T-helper 17 cell (primary cell): ENCODE measurements at regions not wholly inside any gene's neighbourhood (a gene's known extent, or its start where the extent isn't known, plus 50 kb on each side); places are given as distances from the start of the nearest gene placed in this dataset.
"Not testable (repeated sequence)": the region's sequence is repeated elsewhere in the genome, so short reads cannot be mapped to it uniquely, and the experiment has no call there.

Source experiments
- ATAC-seq: fragments of 150-1000 bp; cut with Tn5 transposase; 2 replicates; pipeline ENCODE4 v1.10.0; 2021; ENCODE audit warnings: mild to moderate bottlenecking, moderate library complexity
- DNase-seq, 3 donors: peaks; one replicate each; pipeline versions ENCODE4 v3.0.0 to v3.0.0-alpha.2; 2020 to 2021
- H3K9me3 ChIP-seq: one replicate; pipeline ENCODE4 v1.7.0; 2013; ENCODE audit warnings: low read length, mild to moderate bottlenecking; ENCODE audit not compliant: control insufficient read depth, poor library complexity, severe bottlenecking
- H3K27ac Mint-ChIP-seq: one replicate; pipeline ENCODE4 v1.8.0; 2022; ENCODE audit warnings: mild to moderate bottlenecking, moderate library complexity, mixed read lengths
- H3K27me3 Mint-ChIP-seq: one replicate; pipeline ENCODE4 v1.8.0; 2022; ENCODE audit warnings: mixed read lengths
- H3K36me3 Mint-ChIP-seq: one replicate; pipeline ENCODE4 v1.8.0; 2022; ENCODE audit warnings: low read depth, mixed read lengths
- H3K4me1 Mint-ChIP-seq: one replicate; pipeline ENCODE4 v1.8.0; 2022; ENCODE audit warnings: mild to moderate bottlenecking, mixed read lengths
- H3K4me3 Mint-ChIP-seq: one replicate; pipeline ENCODE4 v1.8.0; 2022; ENCODE audit warnings: mild to moderate bottlenecking, moderate library complexity, mixed read lengths

DNA sequence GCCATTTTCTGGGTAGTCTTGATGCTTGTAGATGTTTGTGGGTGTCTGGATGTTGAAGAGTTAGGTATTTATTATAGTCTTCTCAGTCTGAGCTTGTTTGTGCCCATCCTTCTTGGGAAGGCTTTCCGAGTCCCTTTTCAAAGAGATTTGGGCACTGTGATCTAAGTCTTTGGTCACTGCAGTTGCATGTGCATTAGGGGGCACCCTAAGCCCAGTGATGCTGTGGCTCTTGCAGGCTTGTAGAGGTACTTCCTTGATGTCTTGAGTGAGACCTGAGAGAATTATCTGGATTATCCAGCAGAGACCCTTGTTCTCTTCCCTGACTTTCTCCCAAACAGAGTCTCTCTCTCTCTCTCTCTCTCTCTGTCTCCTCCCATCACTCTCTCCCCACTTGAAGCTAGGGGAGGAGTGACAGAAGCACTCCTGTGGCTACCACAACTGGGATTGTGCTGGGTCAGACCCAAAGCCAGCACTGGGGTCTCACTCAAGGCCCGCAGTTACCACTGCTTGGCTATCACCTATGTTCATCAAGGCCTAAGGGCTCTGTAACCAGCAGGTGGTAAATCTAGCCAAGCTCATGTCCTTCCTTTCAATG is 68.5 kb downstream of the TMCO5A start:
- H3K9me3 ChIP-seq = no peaks in the 10 kb centered on the region
- DNase-seq = no peak
- no peak overlapping the region for H3K27ac Mint-ChIP-seq
- H3K36me3 Mint-ChIP-seq = peaks cover 2% of the 10 kb centered on the region
- no peak for ATAC-seq
- no peak overlapping the region for H3K4me3 Mint-ChIP-seq
- no peaks in the 10 kb centered on the region for H3K27me3 Mint-ChIP-seq
- no peaks in the 10 kb centered on the region for H3K4me1 Mint-ChIP-seq

DNA sequence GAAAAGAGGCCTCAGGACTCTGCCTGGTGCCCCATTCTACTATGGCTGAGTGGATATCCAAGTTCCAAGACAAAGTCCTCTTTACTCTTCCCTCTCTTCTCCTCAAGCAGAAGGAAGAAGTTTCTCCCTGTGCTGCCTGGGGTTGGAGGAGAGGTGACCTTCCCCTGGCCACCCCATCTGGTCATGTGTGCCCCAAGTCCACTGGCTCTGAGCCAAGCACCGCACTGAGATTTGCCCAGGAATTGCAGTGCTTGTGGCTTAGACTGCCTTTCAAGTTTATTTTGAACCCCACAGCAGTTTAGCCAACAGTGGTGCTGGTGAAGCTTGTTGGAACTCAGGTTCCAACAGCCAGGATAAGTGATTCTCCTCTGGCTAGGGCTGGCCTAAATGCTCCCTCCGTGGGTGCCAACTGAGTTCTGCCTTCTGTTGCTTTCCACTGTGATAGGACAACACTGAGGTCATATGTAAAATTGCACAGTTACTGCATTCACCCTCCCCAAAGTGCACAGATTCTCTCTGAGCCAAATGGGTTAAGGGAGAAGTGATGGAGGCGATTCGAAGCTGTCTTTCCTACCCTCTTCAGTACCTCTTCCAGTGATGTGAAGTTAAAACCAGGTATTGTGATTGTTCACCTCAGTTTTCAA is 69.9 kb downstream of the TMCO5A start:
- Mint-ChIP-seq H3K27ac (no peak overlapping the region), H3K36me3 (peaks cover 2% of the 10 kb centered on the region), H3K27me3 (peaks cover 8% of the 10 kb centered on the region), H3K4me1 (no peaks in the 10 kb centered on the region), H3K4me3 (no peak overlapping the region)
- ATAC-seq = no peak
- no peak for DNase-seq
- no peaks in the 10 kb centered on the region for H3K9me3 ChIP-seq

- ATAC-seq = no peak
- peaks cover 18% of the 10 kb centered on the region for H3K27me3 Mint-ChIP-seq
- DNase-seq = no peak
Measured at GRCh38 chr15:38005953-38006808, 71.7 kb downstream of the TMCO5A start.

DNA sequence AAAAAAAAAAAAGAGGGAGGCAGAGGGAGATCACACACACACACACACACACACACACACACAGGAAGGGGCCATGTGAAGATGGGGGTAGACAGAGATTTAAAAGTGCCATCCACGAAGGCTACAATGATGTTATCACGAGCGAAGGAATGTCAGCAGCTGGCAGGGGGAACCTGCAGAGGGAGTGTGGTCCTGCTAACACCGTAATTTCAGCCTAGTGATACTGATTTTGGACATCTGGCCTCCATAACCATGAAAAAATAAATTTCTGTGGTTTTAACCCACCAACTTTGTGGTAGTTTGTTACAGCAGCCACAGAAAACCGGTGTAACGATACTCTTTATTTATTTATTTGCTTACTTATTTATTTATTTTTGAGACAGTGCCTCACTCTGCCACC is 76.0 kb downstream of the TMCO5A start:
- Mint-ChIP-seq H3K27me3 (peaks cover 36% of the 10 kb centered on the region), H3K4me1 (no peaks in the 10 kb centered on the region), H3K36me3 (peaks cover 2% of the 10 kb centered on the region), H3K4me3 (no peak overlapping the region), H3K27ac (no peak overlapping the region)
- no peaks in the 10 kb centered on the region for H3K9me3 ChIP-seq
- DNase-seq = no peak
- ATAC-seq = no peak

More at GRCh38 chr15:38005953-38006808, 71.7 kb downstream of the TMCO5A start:
- Mint-ChIP-seq H3K4me1 (no peaks in the 10 kb centered on the region), H3K36me3 (peaks cover 2% of the 10 kb centered on the region), H3K27ac (no peak overlapping the region), H3K4me3 (no peak overlapping the region)
- H3K9me3 ChIP-seq = no peaks in the 10 kb centered on the region

GRCh38 chr15:38012894-38013293 is 78.5 kb downstream of the TMCO5A start:
- H3K9me3 ChIP-seq = no peaks in the 10 kb centered on the region
- H3K27me3 Mint-ChIP-seq = peaks cover 46% of the 10 kb centered on the region
- no peaks in the 10 kb centered on the region for H3K36me3 Mint-ChIP-seq
- ATAC-seq = no peak
- H3K4me3 Mint-ChIP-seq = no peak overlapping the region
- DNase-seq = no peak
- no peak overlapping the region for H3K27ac Mint-ChIP-seq
- no peaks in the 10 kb centered on the region for H3K4me1 Mint-ChIP-seq

GRCh38 chr15:38017721-38018120 is 83.3 kb downstream of the TMCO5A start:
- no peak overlapping the region for H3K27ac Mint-ChIP-seq
- DNase-seq (no peak), ATAC-seq (no peak)
- H3K4me1 Mint-ChIP-seq = no peaks in the 10 kb centered on the region
- H3K27me3 Mint-ChIP-seq = peaks cover 30% of the 10 kb centered on the region
- H3K36me3 Mint-ChIP-seq = no peaks in the 10 kb centered on the region
- no peaks in the 10 kb centered on the region for H3K9me3 ChIP-seq
- H3K4me3 Mint-ChIP-seq = no peak overlapping the region

DNA sequence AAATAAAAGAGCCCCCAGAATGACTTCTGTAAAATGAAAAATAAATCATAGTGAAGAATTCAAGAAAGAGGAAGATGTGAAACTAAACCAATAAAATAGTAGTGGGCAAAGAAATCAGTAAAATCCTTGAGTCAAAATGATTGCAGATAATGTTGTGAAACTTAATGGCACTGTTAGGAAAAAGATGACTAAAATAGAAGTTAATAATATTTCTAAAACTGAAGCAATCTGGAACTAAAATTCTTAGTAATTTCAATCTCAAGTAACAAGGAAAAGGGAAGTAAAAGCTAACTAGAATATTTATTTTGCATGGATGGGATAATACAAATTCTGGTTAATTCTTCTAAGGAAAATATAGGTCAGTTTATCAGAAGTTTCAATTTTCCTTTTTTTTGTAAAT is 84.6 kb downstream of the TMCO5A start:
- Mint-ChIP-seq H3K27me3 (peaks cover 30% of the 10 kb centered on the region), H3K36me3 (no peaks in the 10 kb centered on the region)

GRCh38 chr15:38021259-38021658 is 86.8 kb downstream of the TMCO5A start:
- no peak overlapping the region for H3K4me3 Mint-ChIP-seq
- H3K27me3 Mint-ChIP-seq = peaks cover 20% of the 10 kb centered on the region
- no peak overlapping the region for H3K27ac Mint-ChIP-seq
- H3K4me1 Mint-ChIP-seq = no peaks in the 10 kb centered on the region
- DNase-seq (no peak), ATAC-seq (no peak)
- no peaks in the 10 kb centered on the region for H3K9me3 ChIP-seq
- H3K36me3 Mint-ChIP-seq = no peaks in the 10 kb centered on the region

More for the DNA sequence above, 84.6 kb downstream of the TMCO5A start:
- no peaks in the 10 kb centered on the region for H3K9me3 ChIP-seq
- ATAC-seq (no peak), DNase-seq (no peak)
- Mint-ChIP-seq H3K27ac (no peak overlapping the region), H3K4me3 (no peak overlapping the region), H3K4me1 (no peaks in the 10 kb centered on the region)

DNA sequence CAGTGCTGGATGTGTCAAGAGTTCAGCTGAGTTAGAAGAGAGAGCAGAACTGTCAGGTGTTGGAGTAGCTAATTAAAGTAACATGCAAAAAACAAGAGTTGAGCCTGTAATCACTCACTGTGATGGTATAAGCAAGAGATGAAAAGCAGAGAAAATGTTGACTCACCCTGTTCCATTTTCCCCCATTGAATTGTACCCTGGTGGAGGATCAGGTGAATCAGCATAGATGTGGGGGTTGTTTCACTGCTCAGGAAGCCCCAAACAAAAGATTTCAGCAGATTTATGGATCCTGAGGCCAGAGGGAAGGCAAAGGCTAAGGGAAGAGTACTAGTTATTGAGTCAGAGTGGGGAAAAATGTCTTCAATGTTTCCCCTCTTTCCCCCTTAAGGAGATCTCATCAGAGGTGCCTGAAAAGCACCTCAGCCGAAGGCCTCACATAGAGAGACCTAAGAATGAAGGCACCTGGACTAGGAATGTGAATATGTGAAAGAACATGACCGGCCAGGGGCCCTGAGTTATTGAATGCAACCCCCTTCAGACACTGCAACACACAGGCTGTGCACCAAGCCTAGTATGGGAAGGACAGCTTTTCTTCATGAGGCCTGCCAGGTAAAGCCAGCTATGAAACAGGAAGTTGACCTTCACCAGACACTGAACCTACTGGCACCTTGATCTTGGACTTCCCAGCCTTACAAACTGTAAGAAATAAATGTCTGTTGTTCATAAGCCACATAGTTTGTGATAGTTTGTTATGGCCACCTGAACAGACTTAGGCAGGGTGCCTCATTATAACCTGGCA is 90.1 kb downstream of the TMCO5A start:
- Mint-ChIP-seq H3K36me3 (no peaks in the 10 kb centered on the region), H3K27me3 (peaks cover 16% of the 10 kb centered on the region), H3K4me3 (no peak overlapping the region), H3K4me1 (no peaks in the 10 kb centered on the region), H3K27ac (no peak overlapping the region)
- DNase-seq (no peak), ATAC-seq (no peak)
- no peaks in the 10 kb centered on the region for H3K9me3 ChIP-seq

DNA sequence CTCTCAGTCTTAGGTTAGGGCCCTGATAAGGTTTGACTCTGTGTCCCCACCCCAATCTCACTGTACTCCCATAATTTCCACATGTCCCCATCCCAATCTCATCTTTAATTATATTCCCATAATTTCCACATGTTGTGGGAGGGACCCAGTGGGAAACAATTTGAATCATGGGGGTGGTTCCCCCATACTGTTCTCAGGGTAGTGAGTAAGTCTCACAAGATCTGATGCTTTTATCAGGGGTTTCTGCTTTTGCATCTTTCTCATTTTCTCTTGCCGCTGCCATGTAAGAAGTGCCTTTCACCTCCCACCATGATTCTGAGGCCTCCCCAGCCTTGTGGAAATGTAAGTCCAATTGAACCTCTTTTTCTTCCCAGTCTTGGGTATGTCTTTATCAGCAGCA is 91.2 kb downstream of the TMCO5A start:
- H3K36me3 Mint-ChIP-seq, ATAC-seq: not testable (repeated sequence)

GRCh38 chr15:38028869-38029268 is 94.4 kb downstream of the TMCO5A start:
- Mint-ChIP-seq H3K27me3 (peaks cover 7% of the 10 kb centered on the region), H3K36me3 (no peaks in the 10 kb centered on the region), H3K4me1 (no peaks in the 10 kb centered on the region), H3K27ac (no peak overlapping the region), H3K4me3 (no peak overlapping the region)
- H3K9me3 ChIP-seq = no peaks in the 10 kb centered on the region
- ATAC-seq (no peak), DNase-seq (no peak)

More for the DNA sequence above, 91.2 kb downstream of the TMCO5A start:
- H3K4me1 Mint-ChIP-seq, H3K4me3 Mint-ChIP-seq, H3K9me3 ChIP-seq, DNase-seq, H3K27ac Mint-ChIP-seq: not testable (repeated sequence)
- peaks cover 16% of the 10 kb centered on the region for H3K27me3 Mint-ChIP-seq

- H3K9me3 ChIP-seq = no peaks in the 10 kb centered on the region
- Mint-ChIP-seq H3K36me3 (no peaks in the 10 kb centered on the region), H3K4me3 (no peak overlapping the region), H3K4me1 (no peaks in the 10 kb centered on the region), H3K27me3 (peaks cover 10% of the 10 kb centered on the region), H3K27ac (no peak overlapping the region)
- ATAC-seq (no peak), DNase-seq (no peak)
Measured at GRCh38 chr15:38029736-38030135, 95.3 kb downstream of the TMCO5A start.

DNA sequence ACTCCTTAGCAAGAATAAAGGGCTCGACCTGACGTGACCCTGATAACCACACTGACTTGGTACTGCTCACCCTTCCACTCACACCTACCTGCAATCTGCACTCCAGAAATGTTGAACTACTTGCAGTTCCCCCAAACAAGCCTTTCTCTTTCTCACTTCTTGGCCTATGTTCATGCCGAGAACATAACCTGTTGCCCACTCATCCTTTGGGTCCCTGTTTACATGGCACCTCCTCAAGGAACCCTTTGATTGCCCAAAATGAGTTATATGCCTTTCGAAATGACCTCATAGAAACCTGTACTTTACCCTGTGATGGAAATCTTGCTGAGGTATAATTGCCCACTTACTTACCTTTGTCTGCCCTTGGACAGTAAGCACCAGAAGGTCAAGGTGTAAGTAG is 96.2 kb downstream of the TMCO5A start:
- H3K27me3 Mint-ChIP-seq = peaks cover 13% of the 10 kb centered on the region
- H3K4me3 Mint-ChIP-seq = no peak overlapping the region
- H3K9me3 ChIP-seq = no peaks in the 10 kb centered on the region
- ATAC-seq (no peak), DNase-seq (no peak)
- no peaks in the 10 kb centered on the region for H3K36me3 Mint-ChIP-seq
- no peak overlapping the region for H3K27ac Mint-ChIP-seq
- no peaks in the 10 kb centered on the region for H3K4me1 Mint-ChIP-seq
